HG02981 (cell line): ENCODE measurements at regions not wholly inside any gene's neighbourhood (a gene's known extent, or its start where the extent isn't known, plus 50 kb on each side); places are given as distances from the start of the nearest gene placed in this dataset.

Source experiments
- ATAC-seq: cut with Tn5 transposase; IDR thresholded peaks from one replicate; pipeline ENCODE4 v1.9.1; 2021; ENCODE audit warnings: mild to moderate bottlenecking, moderate library complexity; ENCODE audit not compliant: unreplicated experiment

DNA sequence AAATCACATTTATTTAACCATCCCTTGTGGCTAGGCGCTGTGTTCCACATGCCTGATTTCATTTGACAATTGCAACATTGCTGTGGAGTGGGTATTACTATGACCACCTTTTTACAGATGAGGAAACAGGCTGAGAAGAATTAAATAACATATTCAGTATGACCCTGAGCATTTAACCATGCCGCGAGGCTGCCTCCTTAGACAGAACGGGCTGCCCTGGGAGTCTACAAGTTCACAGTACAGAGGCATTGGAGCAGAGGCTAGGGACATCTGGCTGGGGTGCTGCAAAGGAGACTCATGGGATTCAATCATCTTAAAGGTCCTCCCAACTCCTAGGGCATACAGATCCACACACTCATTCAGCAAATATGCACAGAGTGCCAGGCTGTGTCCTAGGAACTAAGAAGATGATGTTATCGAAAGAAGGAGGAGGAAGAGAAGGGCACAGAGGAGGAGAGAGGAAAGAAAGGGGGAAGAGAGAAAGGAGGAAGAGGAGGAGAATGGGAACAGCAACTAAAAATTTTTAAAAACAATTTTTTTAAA lies 164.7 kb upstream of the CCND2 start:
- ATAC-seq: no peak

DNA sequence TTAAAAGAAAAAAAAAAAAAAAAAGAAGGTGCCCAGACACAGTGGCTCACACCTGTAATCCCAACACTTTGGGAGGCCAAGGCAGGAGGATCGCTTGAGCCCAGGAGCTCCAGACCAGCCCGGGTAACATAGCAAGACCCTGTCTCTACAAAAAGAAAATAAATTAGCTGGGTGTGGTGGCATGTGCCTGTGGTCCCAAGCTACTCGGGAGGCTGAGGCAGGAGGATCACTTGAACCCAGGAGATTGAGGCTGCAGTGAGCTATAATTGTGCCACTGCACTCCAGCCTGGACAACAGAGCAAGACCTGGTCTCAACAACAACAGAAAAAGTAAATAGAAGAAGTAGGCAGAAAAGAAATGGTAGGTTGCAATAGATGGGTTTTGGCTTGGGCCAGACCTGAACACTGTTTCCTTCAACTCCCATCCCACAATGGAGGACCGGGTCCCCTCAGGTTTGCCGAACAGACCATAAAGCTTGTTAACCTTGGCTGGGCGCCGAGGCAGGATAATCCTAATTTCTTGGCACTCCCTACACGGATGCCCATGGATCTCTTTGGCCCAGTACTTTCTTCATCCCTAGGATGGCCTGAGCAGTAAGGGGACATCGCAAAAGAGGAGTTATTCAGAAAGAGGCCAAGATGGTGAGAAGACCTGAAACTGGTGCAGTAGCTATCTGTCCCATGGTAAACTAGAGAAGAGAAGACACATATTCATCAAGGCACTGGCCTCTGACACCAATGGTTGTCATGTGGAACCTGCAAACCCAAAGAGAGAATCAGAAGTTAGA lies 165.5 kb upstream of the CCND2 start:
- no peak for ATAC-seq

DNA sequence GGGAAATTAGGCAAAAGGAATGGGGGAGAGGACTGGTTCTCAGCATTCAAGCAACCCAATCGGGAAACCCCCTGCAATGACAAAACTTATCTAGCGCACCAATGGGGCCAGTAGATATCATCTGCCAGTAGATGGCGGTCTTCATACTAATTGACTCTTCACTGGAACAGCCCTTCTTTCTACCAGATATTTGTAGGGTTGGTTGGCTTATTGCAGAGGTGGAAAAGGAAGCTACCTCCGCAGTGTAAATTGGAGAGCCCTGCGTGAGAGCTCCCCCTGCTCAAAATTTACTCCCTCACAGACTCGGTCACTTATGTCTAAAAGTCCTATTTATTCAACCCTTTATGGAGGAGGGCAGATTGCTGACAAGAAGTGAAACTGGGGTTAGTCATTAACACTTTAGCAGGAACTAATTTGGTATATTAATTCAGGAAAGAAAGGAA lies 166.1 kb upstream of the CCND2 start:
- ATAC-seq: peak; percentile 83

DNA sequence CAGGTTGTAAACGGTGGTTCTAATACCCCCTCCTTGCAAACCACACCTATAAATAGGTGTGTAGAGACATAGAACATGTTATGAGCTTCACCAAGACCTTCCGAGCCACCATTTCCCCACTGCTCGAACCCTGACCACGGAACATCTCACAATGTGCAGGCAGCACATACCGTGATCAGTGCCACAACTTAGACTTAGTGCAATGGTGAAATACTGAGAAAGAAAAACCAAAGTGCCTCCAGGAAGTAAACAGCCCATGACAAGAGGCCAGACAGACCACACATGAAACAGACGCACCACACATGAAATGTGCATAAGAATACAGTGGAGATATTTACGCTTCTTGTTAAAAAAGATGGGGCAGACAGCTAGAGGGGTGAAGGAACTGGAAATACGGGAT lies 166.9 kb upstream of the CCND2 start:
- ATAC-seq: no peak

DNA sequence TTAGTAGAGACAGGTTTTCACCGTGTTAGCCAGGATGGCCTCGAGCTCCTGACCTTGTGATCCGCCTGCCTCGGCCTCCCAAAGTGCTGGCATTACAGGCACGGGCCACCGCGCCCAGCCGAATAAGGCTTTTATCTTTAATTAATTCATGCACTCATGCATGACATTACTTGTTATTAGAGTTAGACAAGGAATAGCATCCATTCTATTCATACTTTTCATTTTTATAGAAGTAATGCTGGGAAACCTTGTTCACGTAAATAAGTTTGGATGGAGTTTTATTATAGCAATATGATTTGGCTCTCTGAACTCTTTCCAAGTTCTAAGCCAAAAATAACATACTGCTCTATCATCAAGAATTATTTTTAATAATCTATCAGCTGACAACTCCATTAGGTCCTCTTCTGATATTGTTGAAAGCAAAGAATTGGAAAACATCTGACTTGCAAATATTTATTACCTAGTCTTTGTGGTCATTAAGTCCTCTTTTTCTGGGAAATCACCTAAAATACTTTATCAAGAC lies 168.8 kb upstream of the CCND2 start:
- no peak for ATAC-seq

DNA sequence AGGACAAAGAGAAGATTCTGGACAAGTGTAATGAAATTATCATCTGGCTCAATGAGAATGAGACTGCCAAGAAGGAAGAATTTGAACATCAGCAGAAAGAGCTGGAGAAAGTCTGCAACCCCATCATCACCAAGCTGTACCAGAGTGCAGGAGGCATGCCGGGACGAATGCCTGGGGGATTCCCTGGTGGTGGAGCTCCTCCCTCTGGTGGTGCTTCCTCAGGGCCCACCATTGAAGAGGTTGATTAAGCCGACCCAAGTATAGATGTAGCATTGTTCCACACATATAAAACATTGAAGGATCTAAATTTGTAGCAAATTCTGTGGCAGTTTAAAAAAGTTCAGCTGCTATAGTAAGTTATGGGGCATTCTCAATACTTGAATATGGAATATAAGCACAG lies 174.3 kb upstream of the CCND2 start:
- no peak for ATAC-seq

DNA sequence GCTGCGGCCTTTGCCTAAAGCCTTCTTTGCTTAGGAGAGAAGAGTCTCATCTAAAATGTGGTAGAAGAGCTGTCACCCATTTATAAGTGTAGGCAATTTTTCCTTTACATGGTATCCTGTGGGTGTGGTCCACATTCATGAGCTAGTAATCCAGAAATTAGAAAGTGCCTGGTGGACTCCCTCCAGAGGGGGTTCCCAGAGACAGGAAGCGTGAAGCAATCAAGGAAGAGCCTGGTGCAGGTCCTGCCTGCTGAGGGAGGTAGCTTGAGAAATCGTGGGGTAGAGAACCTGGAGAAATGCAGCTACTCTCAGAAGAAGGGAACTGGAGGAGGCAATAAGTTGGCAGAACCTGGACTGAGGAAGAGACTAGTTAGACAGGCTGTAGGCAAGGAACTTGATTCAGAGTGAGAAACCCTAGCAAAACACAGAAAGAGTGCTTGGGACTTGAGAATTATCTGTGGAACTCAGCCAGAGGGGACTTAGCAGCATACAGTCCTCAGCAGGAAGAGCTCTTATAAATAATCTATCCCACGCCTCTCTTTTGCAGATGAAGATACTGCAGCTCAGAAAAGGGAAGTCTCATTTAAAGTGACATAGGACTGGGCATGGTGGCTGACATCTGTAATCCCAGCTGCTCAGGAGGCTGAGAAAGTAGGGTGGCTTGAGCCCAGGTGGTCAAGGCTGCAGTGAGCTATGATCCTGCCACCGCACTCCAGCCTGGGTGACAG lies 182.4 kb upstream of the CCND2 start:
- ATAC-seq: no peak

DNA sequence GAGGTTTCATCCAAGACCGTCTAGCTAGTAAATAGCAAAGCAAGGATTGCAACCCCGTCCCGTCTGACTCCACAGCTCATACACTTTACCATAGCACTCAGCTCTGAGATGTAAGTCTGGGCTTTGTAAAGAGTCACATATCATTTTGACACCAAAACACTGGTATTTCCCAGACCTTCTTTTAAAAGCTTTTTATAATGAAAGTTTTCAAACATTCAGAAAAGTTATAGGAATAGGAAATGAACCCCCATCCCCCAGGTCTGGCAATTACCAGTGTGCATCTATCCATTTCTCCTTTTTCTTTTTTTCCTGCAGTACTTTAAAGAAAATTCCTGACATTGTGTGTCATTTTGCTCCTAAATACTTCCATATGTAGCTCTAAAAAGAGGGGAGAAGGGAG lies 183.6 kb upstream of the CCND2 start:
- ATAC-seq: no peak

DNA sequence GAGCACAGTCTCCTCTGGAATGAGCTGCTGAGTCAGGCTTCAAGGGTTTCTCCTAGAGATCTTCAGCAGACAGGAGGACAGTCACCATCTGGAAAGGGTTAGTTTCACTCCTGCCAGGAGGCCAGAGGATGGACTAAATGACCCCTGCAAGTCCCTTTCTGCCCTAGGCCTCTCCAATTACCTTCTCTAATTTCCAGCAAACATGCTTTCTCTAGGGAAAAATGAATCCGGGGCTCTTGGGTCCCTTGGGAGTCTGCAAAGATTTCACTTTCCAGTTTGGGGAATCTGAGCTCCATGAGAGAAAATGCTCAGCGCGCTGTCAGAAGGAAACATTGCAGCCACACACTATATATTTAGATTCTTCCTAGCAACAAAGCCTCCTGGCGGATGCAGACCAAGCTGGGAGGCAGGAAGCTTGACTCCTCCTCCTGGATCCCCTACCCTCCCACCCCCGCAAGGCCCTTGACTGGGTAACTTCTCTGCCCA lies 184.4 kb upstream of the CCND2 start:
- no peak for ATAC-seq

DNA sequence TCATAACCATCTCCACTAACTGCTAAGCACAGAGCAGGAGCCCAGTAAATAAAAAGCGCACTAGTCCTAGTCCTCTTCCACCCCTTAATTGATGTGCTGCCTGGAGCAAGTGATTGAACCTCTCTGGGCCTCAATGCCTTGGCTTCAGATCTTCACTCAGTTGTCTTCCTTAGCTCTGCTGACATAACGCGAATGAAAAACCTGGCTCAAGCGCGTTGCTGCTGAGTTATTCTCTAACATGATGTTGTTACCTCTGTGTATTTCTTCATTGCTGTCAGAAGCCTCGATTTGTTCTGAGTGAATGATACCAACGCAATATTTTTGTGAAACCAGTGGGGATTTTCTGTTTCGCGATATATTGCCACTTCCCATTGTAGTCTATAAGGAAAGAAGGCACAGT lies 185.1 kb upstream of the CCND2 start:
- no peak for ATAC-seq

DNA sequence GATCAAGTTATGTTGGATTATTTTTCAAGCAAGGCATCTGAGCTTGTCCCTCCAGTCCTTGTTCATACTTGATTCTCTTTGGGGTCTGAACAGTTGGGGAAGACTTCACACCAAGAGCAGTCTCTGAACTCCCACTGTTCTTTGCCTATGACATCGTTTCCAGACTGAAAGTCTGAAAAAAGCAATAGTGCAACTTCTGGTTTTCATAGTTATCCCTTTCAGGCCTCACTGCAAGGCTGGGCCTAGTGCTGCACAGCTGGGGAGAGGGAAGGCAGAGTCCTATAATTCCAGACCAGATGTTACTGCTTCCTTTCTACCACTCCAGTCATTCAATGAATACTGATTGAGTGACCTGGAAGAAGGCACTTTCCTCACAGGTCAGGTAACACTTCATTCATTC lies 187.1 kb upstream of the CCND2 start:
- ATAC-seq: no peak

DNA sequence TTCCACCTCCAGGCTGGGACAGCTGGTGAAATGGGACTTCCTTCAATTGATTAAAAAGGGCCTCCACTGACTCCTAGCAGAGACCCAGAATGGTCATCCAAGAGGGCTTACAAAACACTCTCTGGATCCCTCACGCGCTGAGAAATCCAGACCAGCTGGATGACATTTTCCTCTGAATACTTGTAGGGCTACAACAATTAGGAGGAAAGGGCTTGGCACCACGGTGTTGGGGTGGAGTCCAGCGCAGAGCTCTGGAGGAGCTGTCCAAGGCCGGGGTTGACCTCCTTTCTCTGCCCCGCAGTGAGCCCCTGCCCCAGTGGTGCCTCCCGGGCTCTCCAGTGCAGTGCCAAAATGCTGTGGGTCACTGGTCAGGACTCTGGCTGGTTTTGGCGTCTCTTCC lies 189.0 kb upstream of the CCND2 start:
- no peak for ATAC-seq

DNA sequence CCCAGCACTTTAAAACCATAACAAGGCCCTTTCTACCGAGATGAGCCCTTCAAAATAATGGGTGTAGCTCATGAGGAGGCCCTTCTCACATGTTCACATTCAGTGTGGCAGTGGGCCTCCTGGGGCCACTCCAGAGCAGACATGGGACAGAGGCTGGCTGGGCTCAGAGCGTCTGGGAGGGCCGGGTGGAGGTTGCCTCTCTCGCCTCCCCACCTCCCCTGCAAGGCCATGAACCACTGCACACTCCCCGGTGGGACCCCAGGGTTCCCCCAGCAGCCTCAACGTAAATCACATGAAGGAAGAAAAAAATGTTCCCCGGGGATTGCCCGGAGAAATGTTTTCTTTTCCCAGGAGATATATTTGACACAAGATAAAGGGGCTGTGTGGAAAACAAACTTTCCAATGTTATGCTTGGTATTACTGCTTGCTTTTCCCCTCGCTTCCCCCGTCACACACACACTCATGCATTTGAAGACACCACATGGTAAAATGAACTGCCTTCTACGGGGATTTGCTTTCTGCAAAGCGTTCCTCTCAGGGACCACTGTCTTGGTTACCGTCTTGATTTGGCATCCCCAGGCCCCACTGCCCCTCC lies 190.7 kb upstream of the CCND2 start:
- no peak for ATAC-seq

DNA sequence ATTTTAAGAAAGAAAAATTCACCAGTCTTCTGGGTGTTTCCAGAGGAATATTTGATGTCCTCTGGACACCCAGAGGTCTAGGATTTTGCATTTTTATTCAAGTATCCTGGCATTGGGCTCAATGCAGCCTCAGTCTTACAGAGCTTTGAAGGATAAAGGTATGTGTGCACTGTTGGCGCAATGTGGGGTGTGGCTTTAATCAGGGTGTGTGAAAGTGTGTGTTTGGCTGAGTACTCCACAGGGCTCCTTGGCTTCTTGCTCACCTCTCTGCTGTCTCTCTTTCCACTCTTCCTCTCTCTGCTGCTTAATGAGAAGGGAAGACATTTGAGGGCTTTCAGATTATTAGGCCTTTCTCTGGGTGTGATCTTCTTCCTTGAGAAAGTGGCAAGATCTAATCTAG lies 193.3 kb upstream of the CCND2 start:
- ATAC-seq: no peak

DNA sequence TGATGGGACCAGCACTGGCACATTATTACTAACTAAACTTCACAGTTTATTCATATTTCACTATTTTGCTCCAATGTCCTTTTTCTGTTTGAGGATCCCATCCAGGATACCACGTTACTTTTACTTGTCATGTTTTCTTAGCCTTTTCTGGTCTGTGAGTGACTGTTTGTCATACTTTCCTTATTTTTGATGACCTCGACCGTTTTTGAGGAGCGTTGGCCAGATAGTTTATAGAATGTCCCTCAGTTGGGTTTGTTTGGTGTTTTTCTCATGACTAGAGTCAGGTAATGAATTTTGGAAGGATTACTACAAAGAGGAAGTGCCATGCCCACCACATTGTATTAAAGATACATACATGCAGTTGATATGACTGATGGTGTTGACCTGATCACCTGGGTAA lies 199.4 kb upstream of the CCND2 start:
- ATAC-seq: no peak

DNA sequence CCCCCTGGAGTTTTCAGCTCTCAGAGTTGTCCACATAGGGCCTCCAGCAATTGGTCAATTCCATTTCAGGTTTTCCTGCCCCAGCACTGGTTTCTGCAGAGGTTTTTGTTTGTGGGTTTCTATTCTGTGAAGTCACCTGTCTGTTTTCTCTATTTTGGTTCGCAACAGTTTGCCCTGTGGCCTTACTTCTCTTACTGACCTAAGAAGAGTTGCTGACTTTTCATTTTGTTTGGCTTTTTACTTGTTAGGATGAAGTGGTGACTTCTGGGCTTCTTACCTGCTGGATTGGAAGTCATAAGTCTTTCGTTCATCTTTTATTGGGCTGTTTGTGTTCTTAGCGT lies 196.4 kb upstream of the PARP11 start:
- no peak for ATAC-seq

DNA sequence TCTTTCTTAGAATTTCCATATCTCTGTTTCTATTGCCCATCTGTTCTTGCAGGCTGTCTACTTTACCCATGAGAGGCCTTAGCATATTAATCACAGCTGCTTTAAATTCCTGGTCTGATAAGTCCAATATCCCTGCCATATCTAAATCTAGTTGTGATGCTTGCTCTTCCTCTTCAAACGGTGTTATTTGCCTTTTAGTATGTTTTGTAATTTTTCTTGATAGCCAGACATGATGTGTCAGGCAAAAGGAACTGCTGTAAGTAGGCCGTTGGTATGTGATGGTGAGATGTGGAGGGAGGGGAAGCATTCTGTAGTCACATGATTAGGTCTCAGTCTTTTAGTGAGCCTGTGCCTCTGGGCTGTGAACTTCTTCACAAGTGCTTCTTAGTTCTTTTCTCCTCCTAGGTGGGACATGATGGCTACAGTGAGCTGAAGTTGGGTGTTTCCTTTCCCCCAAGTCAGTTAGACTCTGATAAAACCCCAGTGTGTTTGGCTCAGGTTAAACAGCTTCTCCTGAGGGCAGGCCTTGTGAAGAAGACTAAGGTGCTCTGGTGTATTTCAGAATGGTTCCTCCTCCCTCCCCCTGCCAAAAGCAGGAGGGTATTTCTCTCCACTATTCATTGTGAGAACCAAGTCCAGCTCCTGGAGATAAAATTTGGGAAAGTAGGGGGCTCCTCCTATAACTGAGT lies 195.9 kb upstream of the PARP11 start:
- no peak for ATAC-seq

DNA sequence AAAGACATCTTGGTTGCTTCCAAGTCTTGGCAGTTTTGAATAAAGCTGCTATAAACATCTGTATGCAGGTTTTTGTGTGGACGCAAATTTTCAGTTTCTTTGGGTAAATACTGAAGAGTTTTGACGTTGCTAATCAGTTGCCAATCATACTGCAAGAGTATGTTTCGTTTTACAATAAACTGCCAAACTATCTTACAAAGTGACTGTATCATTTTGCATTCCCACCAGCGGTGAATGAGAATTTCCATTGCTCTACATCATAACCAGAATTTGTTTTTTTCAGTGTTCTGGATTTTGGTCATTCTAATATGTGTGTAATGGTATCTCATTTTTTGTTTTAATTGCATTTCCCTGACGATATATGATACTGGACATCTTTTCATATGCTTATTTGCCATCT lies 190.8 kb upstream of the PARP11 start:
- no peak for ATAC-seq

DNA sequence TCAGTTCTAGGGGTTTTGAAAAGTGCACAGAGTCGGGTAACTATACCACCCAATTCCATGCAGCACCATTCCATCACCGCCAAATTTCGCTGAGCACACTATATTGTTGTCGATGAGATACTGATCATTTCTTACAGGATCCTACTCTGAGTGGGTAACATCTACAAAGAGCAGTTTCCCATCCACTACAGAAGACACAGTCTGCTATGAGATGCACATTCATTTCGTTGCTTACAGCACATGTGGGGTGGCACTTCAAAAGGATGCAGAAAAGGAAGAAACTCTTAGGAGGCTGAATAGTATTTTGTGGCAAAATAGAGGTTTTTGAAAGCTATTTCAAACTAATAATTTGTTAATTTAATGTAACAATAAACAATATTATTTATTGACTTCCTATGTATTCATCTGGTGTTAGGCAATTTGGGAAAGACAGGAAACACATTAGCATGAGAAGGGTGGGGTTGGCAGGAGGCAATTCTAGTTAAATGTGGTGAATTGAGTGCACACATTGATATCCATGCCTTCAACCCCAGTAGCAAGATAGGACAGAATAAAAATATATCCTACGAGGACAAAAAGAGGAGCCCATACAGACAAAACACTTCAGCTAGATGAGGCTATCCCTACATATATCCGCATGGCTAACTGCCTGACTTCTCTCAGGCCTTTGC lies 186.8 kb upstream of the PARP11 start:
- ATAC-seq: no peak
